HepG2 (cell line): ENCODE measurements at regions not wholly inside any gene's neighbourhood (a gene's known extent, or its start where the extent isn't known, plus 50 kb on each side); places are given as distances from the start of the nearest gene placed in this dataset.

Experiments used
- ATAC-seq: fragments of 200-7000 bp; cut with Tn5 transposase; 3 replicates; pipeline ENCODE4 v1.9.1; 2020; ENCODE audit warnings: mild to moderate bottlenecking, moderate library complexity
- BruUV-seq: library from RNA; stranded (reverse); fragments of 400-500 nt; replicated peaks from 2 replicates; lab custom pipeline; 2021; lab: Mats Ljungman, UMichigan
- CTCF ChIA-PET: fragments of 300-600 bp; formaldehyde crosslinking; extraction: SDS; loops from one replicate; lab custom pipeline; 2021; ENCODE audit warnings: low total read pairs, inconsistent platforms, low intra/inter-chr PET ratio; lab: Yijun Ruan, JAX
- POLR2A ChIA-PET: fragments of 350-600 bp; sonication (Branson Sonifier 250); formaldehyde crosslinking; loops from one replicate; lab custom pipeline; 2020; ENCODE audit warnings: antibody characterized with exemption, inconsistent platforms; lab: Yijun Ruan, JAX
- DNase-seq: peaks from one replicate; pipeline ENCODE4 v3.0.0-alpha.2; 2015; ENCODE audit warnings: low spot score
- FAIRE-seq: peaks from 3 replicates; lab custom pipeline; 2011; peaks lifted over from hg19 to GRCh38; lab: Jason Lieb, UNC
- H2AFZ ChIP-seq: one replicate; pipeline ENCODE4 v1.6.1; 2011; ENCODE audit warnings: low read length, inconsistent platforms
- H3K27ac ChIP-seq: fragments of 300-600 bp; 3 replicates; pipeline ENCODE4 v1.8.0; 2011; ENCODE audit warnings: mixed run types, mild to moderate bottlenecking, mixed read lengths, low read length, inconsistent platforms; ENCODE audit not compliant: insufficient read depth; ENCODE audit errors: extremely low read length
- H3K27me3 ChIP-seq, 2 experiments: fragments of 200-600 bp in 1 of 2; 2 replicates in 1 of 2; 3 replicates in 1 of 2; pipeline versions ENCODE4 v1.6.0 to v1.8.0; 2011; ENCODE audit warnings: low read length in 2 of 2, mild to moderate bottlenecking in 2 of 2, moderate library complexity in 2 of 2, inconsistent platforms in 1 of 2; ENCODE audit not compliant: insufficient read depth in 2 of 2, control insufficient read depth in 1 of 2
- H3K36me3 ChIP-seq, 2 experiments: fragments of 200-600 bp in 1 of 2; replicated peaks in 1 of 2; 2 replicates in 1 of 2; 3 replicates in 1 of 2; pipeline versions ENCODE4 v1.5.1 to v1.8.0; 2011; ENCODE audit warnings: low read length in 2 of 2, inconsistent platforms in 1 of 2; ENCODE audit not compliant: insufficient read depth in 2 of 2, control insufficient read depth in 1 of 2
- H3K4me1 ChIP-seq: 2 replicates; pipeline ENCODE4 v1.5.1; 2012; ENCODE audit warnings: low read length, inconsistent platforms; ENCODE audit not compliant: insufficient read depth
- H3K4me2 ChIP-seq: 2 replicates; pipeline ENCODE4 v1.6.0; 2011; ENCODE audit warnings: low read depth, low read length, inconsistent platforms
- H3K4me3 ChIP-seq, 3 experiments: fragments of 200-600 bp in 1 of 3; sonication (generic), shearing (Covaris generic) in 1 of 3; replicated peaks in 1 of 3; 2 replicates each; pipeline ENCODE4 v1.5.1; 2011 to 2016; ENCODE audit warnings: low read length in 3 of 3, inconsistent platforms in 2 of 3, low read depth in 2 of 3, mild to moderate bottlenecking in 2 of 3, control low read depth in 1 of 3, mixed read lengths in 1 of 3; ENCODE audit not compliant: insufficient read depth in 1 of 3
- H3K79me2 ChIP-seq: one replicate; pipeline ENCODE4 v1.6.1; 2011; ENCODE audit warnings: low read length, inconsistent platforms; ENCODE audit not compliant: insufficient read depth
- H3K9ac ChIP-seq: 2 replicates; pipeline ENCODE4 v1.6.0; 2011; ENCODE audit warnings: mild to moderate bottlenecking, low read depth, low read length, inconsistent platforms; ENCODE audit not compliant: insufficient read depth
- H3K9me3 ChIP-seq: 2 replicates; pipeline ENCODE4 v1.5.1; 2012; ENCODE audit warnings: mild to moderate bottlenecking, low read length
- H4K20me1 ChIP-seq: 2 replicates; pipeline ENCODE4 v1.6.0; 2011; ENCODE audit warnings: inconsistent platforms, mild to moderate bottlenecking, low read length, moderate library complexity; ENCODE audit not compliant: insufficient read depth
- BORCS8-MEF2B ChIP-seq: sonication (generic); formaldehyde crosslinking; IDR thresholded peaks from 2 replicates; pipeline ENCODE4 v1.8.0; 2022; ENCODE audit warnings: mild to moderate bottlenecking, missing genetic modification reagents
- MIER3 ChIP-seq: IDR thresholded peaks from 2 replicates; pipeline ENCODE4 v1.6.1; 2016; ENCODE audit warnings: missing compliant biosample characterization, borderline replicate concordance
- NCOA5 ChIP-seq: sonication (generic); formaldehyde crosslinking; IDR thresholded peaks from 2 replicates; pipeline ENCODE4 v1.4.0; 2020; ENCODE audit warnings: missing genetic modification reagents
- NFRKB ChIP-seq: fragments of 450-650 bp; IDR thresholded peaks from 2 replicates; pipeline ENCODE4 v1.6.1; 2017
- NR2F2 ChIP-seq: IDR thresholded peaks from 2 replicates; pipeline ENCODE4 v1.6.1; 2012; ENCODE audit warnings: low read depth, inconsistent platforms, borderline replicate concordance
- SIN3A ChIP-seq: IDR thresholded peaks from 2 replicates; pipeline ENCODE4 v1.6.1; 2011; ENCODE audit warnings: low read depth, mild to moderate bottlenecking, control low read depth, low read length, borderline replicate concordance
- ZC3H13 ChIP-seq: sonication (generic); formaldehyde crosslinking; IDR thresholded peaks from 2 replicates; pipeline ENCODE4 v1.8.1; 2023; ENCODE audit warnings: mild to moderate bottlenecking, missing genetic modification reagents, moderate library complexity
- ZFP36L1 ChIP-seq: sonication (generic); formaldehyde crosslinking; IDR thresholded peaks from 2 replicates; pipeline ENCODE4 v1.8.0; 2022; ENCODE audit warnings: mild to moderate bottlenecking, missing genetic modification reagents, moderate library complexity
- ZKSCAN1 ChIP-seq: fragments of 150-350 bp; IDR thresholded peaks from 2 replicates; pipeline ENCODE4 v1.6.1; 2014; ENCODE audit warnings: low read length
- ZNF235 ChIP-seq: sonication (generic); formaldehyde crosslinking; IDR thresholded peaks from 2 replicates; pipeline ENCODE4 v1.8.1; 2023; ENCODE audit warnings: mild to moderate bottlenecking, missing genetic modification reagents, borderline replicate concordance
- ZNF34 ChIP-seq: sonication (generic); formaldehyde crosslinking; IDR thresholded peaks from 2 replicates; pipeline ENCODE4 v1.4.0; 2020; ENCODE audit warnings: mild to moderate bottlenecking, missing genetic modification reagents, borderline replicate concordance
- WGBS: methylation state at CpG from one replicate; pipeline ENCODE4 v1.1.6; 2017; ENCODE audit warnings: low lambda C conversion rate; 5-methylcytosine and 5-hydroxymethylcytosine counted together
- in situ Hi-C: cut with HindIII; loops from 2 replicates; pipeline ENCODE4 v1.10.0; 2017; ENCODE audit warnings: low pct_unique_long_range_greater_than_20kb; ENCODE audit not compliant: extremely low pct_ligation_motif_present
- intact Hi-C: fragments of 100-400 bp; cut with micrococcal nuclease; formaldehyde crosslinking; loops from one replicate; pipeline ENCODE4 v1.10.0; 2022; ENCODE audit not compliant: unreplicated experiment
- TF ChIP-seq, protein P1 (sequence below): sonication (generic); formaldehyde crosslinking; IDR thresholded peaks from 2 replicates; pipeline ENCODE4 v1.5.0; 2020; ENCODE audit warnings: mild to moderate bottlenecking, missing genetic modification reagents, borderline replicate concordance
- TF ChIP-seq, protein P2 (sequence below): sonication (generic); formaldehyde crosslinking; IDR thresholded peaks from 2 replicates; pipeline ENCODE4 v1.5.0; 2020; ENCODE audit warnings: mild to moderate bottlenecking, low read depth, missing genetic modification reagents, borderline replicate concordance
- TF ChIP-seq, protein P3 (sequence below): sonication (generic); formaldehyde crosslinking; IDR thresholded peaks from 2 replicates; pipeline ENCODE4 v1.8.0; 2022; ENCODE audit warnings: low read depth, missing genetic modification reagents
- TF ChIP-seq, protein P4 (sequence below): sonication (generic); formaldehyde crosslinking; IDR thresholded peaks from 2 replicates; pipeline ENCODE4 v1.4.0; 2020; ENCODE audit warnings: mild to moderate bottlenecking, low read depth, missing genetic modification reagents

DNA sequence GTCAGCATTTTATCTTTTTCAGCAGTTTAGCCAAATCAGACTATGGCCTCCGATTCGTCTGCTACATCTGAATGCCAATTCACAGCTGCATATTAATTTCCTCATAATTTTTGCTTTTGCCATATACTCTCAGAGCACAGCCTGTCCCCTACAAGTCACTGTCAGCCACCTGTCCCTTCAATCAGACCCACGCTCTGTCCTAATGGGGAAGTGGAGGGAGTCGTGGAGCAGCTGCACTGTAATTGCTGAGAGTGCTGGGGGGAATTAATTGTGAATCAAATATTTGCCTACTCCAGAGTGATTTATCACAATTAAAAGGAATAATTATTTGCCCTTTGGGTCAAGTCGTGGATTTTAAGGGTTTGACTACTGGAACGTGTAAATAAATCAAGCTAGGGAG is 75.5 kb downstream of the EBLN2 start (continued):
- TF ChIP-seq, protein P1, sequence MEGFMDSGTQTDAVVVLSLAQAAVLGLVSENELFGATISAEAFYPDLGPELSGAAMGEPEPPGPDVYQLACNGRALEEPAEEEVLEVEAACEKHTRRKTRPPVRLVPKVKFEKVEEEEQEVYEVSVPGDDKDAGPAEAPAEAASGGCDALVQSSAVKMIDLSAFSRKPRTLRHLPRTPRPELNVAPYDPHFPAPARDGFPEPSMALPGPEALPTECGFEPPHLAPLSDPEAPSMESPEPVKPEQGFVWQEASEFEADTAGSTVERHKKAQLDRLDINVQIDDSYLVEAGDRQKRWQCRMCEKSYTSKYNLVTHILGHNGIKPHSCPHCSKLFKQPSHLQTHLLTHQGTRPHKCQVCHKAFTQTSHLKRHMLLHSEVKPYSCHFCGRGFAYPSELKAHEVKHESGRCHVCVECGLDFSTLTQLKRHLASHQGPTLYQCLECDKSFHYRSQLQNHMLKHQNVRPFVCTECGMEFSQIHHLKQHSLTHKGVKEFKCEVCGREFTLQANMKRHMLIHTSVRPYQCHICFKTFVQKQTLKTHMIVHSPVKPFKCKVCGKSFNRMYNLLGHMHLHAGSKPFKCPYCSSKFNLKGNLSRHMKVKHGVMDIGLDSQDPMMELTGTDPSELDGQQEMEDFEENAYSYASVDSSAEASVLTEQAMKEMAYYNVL = no peak

DNA sequence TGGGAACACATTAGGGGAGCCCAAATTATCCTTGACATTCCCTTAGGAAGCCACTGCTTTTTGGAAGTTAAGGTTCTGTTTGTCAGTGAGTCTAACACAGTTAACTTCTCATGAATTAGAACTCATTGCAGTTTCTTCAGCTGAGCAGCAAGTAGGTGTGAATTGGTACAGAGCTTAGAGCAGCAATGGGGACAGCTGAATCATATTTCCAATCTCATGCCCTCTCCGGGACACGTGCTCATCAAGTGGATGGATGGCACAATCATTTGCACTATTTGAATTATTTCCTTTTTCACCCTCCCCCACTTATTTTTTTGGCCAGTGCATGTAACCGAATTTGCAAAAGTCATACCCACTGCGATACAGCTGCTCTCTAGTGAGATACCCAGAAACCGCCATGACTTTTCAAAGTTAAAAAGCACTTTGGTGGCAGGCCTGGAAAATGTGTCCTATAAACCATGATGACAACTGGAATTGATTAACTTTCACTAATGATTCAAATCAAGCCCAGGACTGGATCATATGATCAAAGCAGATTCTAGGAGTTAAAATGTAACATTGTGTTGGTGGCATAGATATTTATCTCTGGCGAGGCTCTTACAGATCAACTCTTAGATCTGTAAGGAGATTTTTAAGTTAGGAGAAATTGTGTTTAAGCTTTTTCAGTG is 76.4 kb downstream of the EBLN2 start:
- WGBS = 68% methylated on average over 6 of the region's 6 CpGs
- H3K27me3 ChIP-seq = no peaks in the 10 kb centered on the region
- no peaks in the 10 kb centered on the region for H3K4me1 ChIP-seq
- no peak overlapping the region for H3K9ac ChIP-seq
- FAIRE-seq (no peak), DNase-seq (no peak), ATAC-seq (no peak)
- POLR2A ChIA-PET = no interaction called here
- no peak overlapping the region for H3K4me3 ChIP-seq
- no peaks in the 10 kb centered on the region for H4K20me1 ChIP-seq
- no peak overlapping the region for H3K27ac ChIP-seq
- intact Hi-C loops (no loop called here), in situ Hi-C loops (no loop called here)
- H2AFZ ChIP-seq = no peak overlapping the region
- H3K4me2 ChIP-seq = no peak overlapping the region
- no TSS peak for BruUV-seq
- no peaks in the 10 kb centered on the region for H3K9me3 ChIP-seq
- H3K36me3 ChIP-seq = no peaks in the 10 kb centered on the region
- TF ChIP-seq, protein P2, sequence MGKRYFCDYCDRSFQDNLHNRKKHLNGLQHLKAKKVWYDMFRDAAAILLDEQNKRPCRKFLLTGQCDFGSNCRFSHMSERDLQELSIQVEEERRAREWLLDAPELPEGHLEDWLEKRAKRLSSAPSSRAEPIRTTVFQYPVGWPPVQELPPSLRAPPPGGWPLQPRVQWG (CRISPR knock-in tag) = no peak
- TF ChIP-seq NR2F2 (no peak), SIN3A (no peak), ZNF235 (CRISPR knock-in tag) (no peak), NCOA5 (CRISPR knock-in tag) (no peak), NFRKB (no peak), BORCS8-MEF2B (CRISPR knock-in tag) (no peak), MIER3 (CRISPR knock-in tag) (no peak), ZNF34 (CRISPR knock-in tag) (no peak), ZC3H13 (CRISPR knock-in tag) (no peak), ZKSCAN1 (no peak), ZFP36L1 (CRISPR knock-in tag) (no peak)
- TF ChIP-seq, protein P3, sequence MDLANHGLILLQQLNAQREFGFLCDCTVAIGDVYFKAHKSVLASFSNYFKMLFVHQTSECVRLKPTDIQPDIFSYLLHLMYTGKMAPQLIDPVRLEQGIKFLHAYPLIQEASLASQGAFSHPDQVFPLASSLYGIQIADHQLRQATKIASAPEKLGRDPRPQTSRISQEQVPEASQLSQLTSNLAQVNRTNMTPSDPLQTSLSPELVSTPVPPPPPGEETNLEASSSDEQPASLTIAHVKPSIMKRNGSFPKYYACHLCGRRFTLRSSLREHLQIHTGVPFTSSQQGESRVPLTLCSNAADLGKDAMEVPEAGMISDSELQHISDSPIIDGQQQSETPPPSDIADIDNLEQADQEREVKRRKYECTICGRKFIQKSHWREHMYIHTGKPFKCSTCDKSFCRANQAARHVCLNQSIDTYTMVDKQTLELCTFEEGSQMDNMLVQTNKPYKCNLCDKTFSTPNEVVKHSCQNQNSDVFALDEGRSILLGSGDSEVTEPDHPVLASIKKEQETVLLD (CRISPR knock-in tag) = no peak
- TF ChIP-seq, protein P4, sequence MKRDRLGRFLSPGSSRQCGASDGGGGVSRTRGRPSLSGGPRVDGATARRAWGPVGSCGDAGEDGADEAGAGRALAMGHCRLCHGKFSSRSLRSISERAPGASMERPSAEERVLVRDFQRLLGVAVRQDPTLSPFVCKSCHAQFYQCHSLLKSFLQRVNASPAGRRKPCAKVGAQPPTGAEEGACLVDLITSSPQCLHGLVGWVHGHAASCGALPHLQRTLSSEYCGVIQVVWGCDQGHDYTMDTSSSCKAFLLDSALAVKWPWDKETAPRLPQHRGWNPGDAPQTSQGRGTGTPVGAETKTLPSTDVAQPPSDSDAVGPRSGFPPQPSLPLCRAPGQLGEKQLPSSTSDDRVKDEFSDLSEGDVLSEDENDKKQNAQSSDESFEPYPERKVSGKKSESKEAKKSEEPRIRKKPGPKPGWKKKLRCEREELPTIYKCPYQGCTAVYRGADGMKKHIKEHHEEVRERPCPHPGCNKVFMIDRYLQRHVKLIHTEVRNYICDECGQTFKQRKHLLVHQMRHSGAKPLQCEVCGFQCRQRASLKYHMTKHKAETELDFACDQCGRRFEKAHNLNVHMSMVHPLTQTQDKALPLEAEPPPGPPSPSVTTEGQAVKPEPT = no peak
- CTCF ChIA-PET = no interaction called here
- no peaks in the 10 kb centered on the region for H3K79me2 ChIP-seq
